ENCODE measurements at regions not wholly inside any gene's neighbourhood (a gene's known extent, or its start where the extent isn't known, plus 50 kb on each side); places are given as distances from the start of the nearest gene placed in this dataset.
A peak's percentile ranks its signal among the peaks of the same experiment; 100 is the strongest.
"Not testable (repeated sequence)": the region's sequence is repeated elsewhere in the genome, so short reads cannot be mapped to it uniquely, and the experiment has no call there.

- not testable (repeated sequence) for DNase-seq; H3K27me3 ChIP-seq (ENCODE audit: control insufficient read depth, insufficient read depth, low read length); ATAC-seq (ENCODE audit: low read depth in 2 of 2); H3K36me3 Mint-ChIP-seq; H3K9me3 Mint-ChIP-seq; H3K27me3 Mint-ChIP-seq; H3K4me3 Mint-ChIP-seq; H3K4me3 ChIP-seq (ENCODE audit: low read depth, low read length); H3K27ac ChIP-seq (ENCODE audit: insufficient read depth, low read length, poor library complexity, severe bottlenecking); H3K9me3 ChIP-seq (ENCODE audit: control insufficient read depth in 2 of 2, low read length in 2 of 2)
- peak overlapping the region; percentile 60 to 97 (median 68) for H3K27ac Mint-ChIP-seq
- H3K36me3 ChIP-seq (ENCODE audit: control insufficient read depth, insufficient read depth, low read length) = peaks cover 15% of the 10 kb centered on the region
- H3K4me1 Mint-ChIP-seq = peaks cover 45 to 80% (median 62%) of the 10 kb centered on the region in 4 donors
- H3K4me1 ChIP-seq (ENCODE audit: control insufficient read depth, insufficient read depth, low read length, poor library complexity, severe bottlenecking) = peaks cover 60% of the 10 kb centered on the region
Observed at GRCh38 chr14:89506891-89507452, 89.9 kb upstream of the FOXN3 start.

GRCh38 chr14:89504602-89505313 is 87.7 kb upstream of the FOXN3 start:
- no peaks in the 10 kb centered on the region for H3K27me3 ChIP-seq (ENCODE audit: control insufficient read depth, insufficient read depth, low read length)
- H3K27me3 Mint-ChIP-seq = no peaks in the 10 kb centered on the region
- peaks cover 40% of the 10 kb centered on the region for H3K4me1 ChIP-seq (ENCODE audit: control insufficient read depth, insufficient read depth, low read length, poor library complexity, severe bottlenecking)
- H3K9me3 ChIP-seq (ENCODE audit: control insufficient read depth in 2 of 2, low read length in 2 of 2) = no peaks in the 10 kb centered on the region
- H3K9me3 Mint-ChIP-seq = peaks cover 0 to 2% (median 0%) of the 10 kb centered on the region in 7 donors
- peaks cover 43 to 60% (median 49%) of the 10 kb centered on the region in 4 donors for H3K4me1 Mint-ChIP-seq
- peak overlapping the region; percentile 38 to 90 (median 48) for H3K27ac Mint-ChIP-seq
- peaks cover 26% of the 10 kb centered on the region for H3K36me3 ChIP-seq (ENCODE audit: control insufficient read depth, insufficient read depth, low read length)
- H3K4me3 Mint-ChIP-seq = peak overlapping the region in 3 of 4 donors; percentile 25 to 56 (median 34)
- peaks cover 9% of the 10 kb centered on the region for H3K36me3 Mint-ChIP-seq
- ATAC-seq (ENCODE audit: low read depth in 2 of 2) = peak; percentile 36 to 62
- no peak overlapping the region for H3K27ac ChIP-seq (ENCODE audit: insufficient read depth, low read length, poor library complexity, severe bottlenecking)
- DNase-seq = peak in 1 of 3 donors; percentile 52
- no peak overlapping the region for H3K4me3 ChIP-seq (ENCODE audit: low read depth, low read length)

- peaks cover 40 to 54% (median 47%) of the 10 kb centered on the region in 4 donors for H3K4me1 Mint-ChIP-seq
- Histone ChIP-seq H3K4me3 (ENCODE audit: low read depth, low read length) (no peak overlapping the region), H3K9me3 (ENCODE audit: control insufficient read depth in 2 of 2, low read length in 2 of 2) (no peaks in the 10 kb centered on the region), H3K36me3 (ENCODE audit: control insufficient read depth, insufficient read depth, low read length) (peaks cover 26% of the 10 kb centered on the region), H3K27me3 (ENCODE audit: control insufficient read depth, insufficient read depth, low read length) (no peaks in the 10 kb centered on the region), H3K27ac (ENCODE audit: insufficient read depth, low read length, poor library complexity, severe bottlenecking) (no peak overlapping the region), H3K4me1 (ENCODE audit: control insufficient read depth, insufficient read depth, low read length, poor library complexity, severe bottlenecking) (peaks cover 33% of the 10 kb centered on the region)
- H3K36me3 Mint-ChIP-seq = peaks cover 9% of the 10 kb centered on the region
- peak overlapping the region in 2 of 4 donors; percentile 4 to 26 for H3K4me3 Mint-ChIP-seq
- peaks cover 0 to 2% (median 0%) of the 10 kb centered on the region in 7 donors for H3K9me3 Mint-ChIP-seq
- no peaks in the 10 kb centered on the region for H3K27me3 Mint-ChIP-seq
- DNase-seq (no peak), ATAC-seq (ENCODE audit: low read depth in 2 of 2) (no peak)
- peak overlapping the region in 2 of 3 donors; percentile 48 to 60 for H3K27ac Mint-ChIP-seq
Observed at GRCh38 chr14:89504091-89504490, 87.1 kb upstream of the FOXN3 start.

- Mint-ChIP-seq H3K4me1 (peaks cover 37 to 52% (median 45%) of the 10 kb centered on the region in 4 donors), H3K36me3 (peaks cover 9% of the 10 kb centered on the region)
Observed at GRCh38 chr14:89503431-89503996, 86.5 kb upstream of the FOXN3 start.

DNA sequence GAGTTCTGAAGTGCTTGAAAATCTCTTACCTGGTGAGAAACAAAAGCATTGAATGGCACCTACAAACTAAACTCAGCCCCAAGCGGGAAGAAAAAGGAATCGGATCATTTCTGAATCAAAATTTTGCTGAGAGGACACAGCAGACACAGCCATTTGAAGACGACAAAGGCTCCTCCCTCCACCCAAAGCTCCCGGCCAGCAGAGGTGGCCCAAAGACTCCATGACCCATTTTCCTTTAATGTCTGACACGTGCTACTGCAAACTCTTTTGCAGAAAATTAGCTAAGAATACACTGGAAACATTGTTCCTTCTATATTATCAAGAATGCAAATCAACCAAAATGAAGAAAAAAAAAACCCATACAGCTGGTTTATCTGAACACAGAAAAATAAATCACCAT is 85.9 kb upstream of the FOXN3 start:
- Mint-ChIP-seq H3K27ac (no peak overlapping the region), H3K27me3 (no peaks in the 10 kb centered on the region), H3K36me3 (peaks cover 10% of the 10 kb centered on the region), H3K9me3 (no peaks in the 10 kb centered on the region), H3K4me1 (peaks cover 33 to 46% (median 41%) of the 10 kb centered on the region in 4 donors), H3K4me3 (no peak overlapping the region)
- peaks cover 26% of the 10 kb centered on the region for H3K36me3 ChIP-seq (ENCODE audit: control insufficient read depth, insufficient read depth, low read length)
- peaks cover 23% of the 10 kb centered on the region for H3K4me1 ChIP-seq (ENCODE audit: control insufficient read depth, insufficient read depth, low read length, poor library complexity, severe bottlenecking)
- no peaks in the 10 kb centered on the region for H3K9me3 ChIP-seq (ENCODE audit: control insufficient read depth in 2 of 2, low read length in 2 of 2)
- H3K27ac ChIP-seq (ENCODE audit: insufficient read depth, low read length, poor library complexity, severe bottlenecking) = peak overlapping the region; percentile 33
- ATAC-seq (ENCODE audit: low read depth in 2 of 2) = no peak
- no peak for DNase-seq
- no peak overlapping the region for H3K4me3 ChIP-seq (ENCODE audit: low read depth, low read length)
- H3K27me3 ChIP-seq (ENCODE audit: control insufficient read depth, insufficient read depth, low read length) = no peaks in the 10 kb centered on the region

More at GRCh38 chr14:89503431-89503996, 86.5 kb upstream of the FOXN3 start:
- Histone ChIP-seq H3K4me3 (ENCODE audit: low read depth, low read length) (no peak overlapping the region), H3K9me3 (ENCODE audit: control insufficient read depth in 2 of 2, low read length in 2 of 2) (no peaks in the 10 kb centered on the region), H3K27ac (ENCODE audit: insufficient read depth, low read length, poor library complexity, severe bottlenecking) (peak overlapping the region; percentile 8), H3K36me3 (ENCODE audit: control insufficient read depth, insufficient read depth, low read length) (peaks cover 26% of the 10 kb centered on the region), H3K27me3 (ENCODE audit: control insufficient read depth, insufficient read depth, low read length) (no peaks in the 10 kb centered on the region), H3K4me1 (ENCODE audit: control insufficient read depth, insufficient read depth, low read length, poor library complexity, severe bottlenecking) (peaks cover 29% of the 10 kb centered on the region)
- ATAC-seq (ENCODE audit: low read depth in 2 of 2) (no peak), DNase-seq (no peak)
- Mint-ChIP-seq H3K27ac (peak overlapping the region; percentile 10 to 60 (median 17)), H3K9me3 (no peaks in the 10 kb centered on the region), H3K4me3 (peak overlapping the region in 1 of 4 donors; percentile 26), H3K27me3 (no peaks in the 10 kb centered on the region)

- H3K36me3 Mint-ChIP-seq = peaks cover 21% of the 10 kb centered on the region
- H3K4me3 Mint-ChIP-seq = no peak overlapping the region
- H3K27ac ChIP-seq (ENCODE audit: insufficient read depth, low read length, poor library complexity, severe bottlenecking) = no peak overlapping the region
- H3K4me1 Mint-ChIP-seq = peaks cover 34 to 41% (median 38%) of the 10 kb centered on the region in 4 donors
- ATAC-seq (ENCODE audit: low read depth in 2 of 2) (no peak), DNase-seq (no peak)
- peaks cover 15% of the 10 kb centered on the region for H3K4me1 ChIP-seq (ENCODE audit: control insufficient read depth, insufficient read depth, low read length, poor library complexity, severe bottlenecking)
- no peaks in the 10 kb centered on the region for H3K27me3 Mint-ChIP-seq
- no peak overlapping the region for H3K27ac Mint-ChIP-seq
- no peaks in the 10 kb centered on the region for H3K27me3 ChIP-seq (ENCODE audit: control insufficient read depth, insufficient read depth, low read length)
- peaks cover 0 to 2% (median 0%) of the 10 kb centered on the region in 7 donors for H3K9me3 Mint-ChIP-seq
- H3K4me3 ChIP-seq (ENCODE audit: low read depth, low read length) = no peak overlapping the region
- peaks cover 26% of the 10 kb centered on the region for H3K36me3 ChIP-seq (ENCODE audit: control insufficient read depth, insufficient read depth, low read length)
- no peaks in the 10 kb centered on the region for H3K9me3 ChIP-seq (ENCODE audit: control insufficient read depth in 2 of 2, low read length in 2 of 2)
Observed at GRCh38 chr14:89501381-89501780, 84.3 kb upstream of the FOXN3 start.

DNA sequence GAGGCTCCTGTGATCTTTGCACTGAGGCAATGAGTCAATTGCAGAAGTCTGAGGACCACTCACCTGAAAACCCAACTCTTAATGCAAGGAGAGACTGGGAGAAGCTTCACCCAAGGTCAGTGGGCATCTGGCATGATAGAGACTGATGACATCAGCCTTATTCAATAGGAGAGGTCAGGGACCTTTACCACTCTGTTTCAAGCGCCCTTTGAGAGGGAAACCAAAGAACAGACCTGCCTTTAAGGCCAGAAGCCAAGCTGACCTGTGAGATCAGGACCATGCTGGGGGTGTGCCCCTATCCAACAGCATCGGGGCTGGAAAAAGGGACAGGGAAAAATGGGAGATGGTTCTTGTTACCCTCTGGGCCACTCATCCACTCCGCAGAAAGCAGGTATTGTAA is 83.3 kb upstream of the FOXN3 start:
- H3K36me3 ChIP-seq (ENCODE audit: control insufficient read depth, insufficient read depth, low read length) = peaks cover 26% of the 10 kb centered on the region
- H3K4me1 Mint-ChIP-seq = peaks cover 36 to 51% (median 41%) of the 10 kb centered on the region in 4 donors
- ATAC-seq (ENCODE audit: low read depth in 2 of 2) = no peak
- no peak for DNase-seq
- H3K4me3 ChIP-seq (ENCODE audit: low read depth, low read length) = no peak overlapping the region
- H3K4me1 ChIP-seq (ENCODE audit: control insufficient read depth, insufficient read depth, low read length, poor library complexity, severe bottlenecking) = peaks cover 15% of the 10 kb centered on the region
- no peak overlapping the region for H3K27ac Mint-ChIP-seq
- H3K27ac ChIP-seq (ENCODE audit: insufficient read depth, low read length, poor library complexity, severe bottlenecking) = no peak overlapping the region
- H3K4me3 Mint-ChIP-seq = no peak overlapping the region
- H3K27me3 Mint-ChIP-seq = no peaks in the 10 kb centered on the region
- H3K36me3 Mint-ChIP-seq = peaks cover 21% of the 10 kb centered on the region
- H3K9me3 Mint-ChIP-seq = peaks cover 0 to 2% (median 0%) of the 10 kb centered on the region in 7 donors
- H3K9me3 ChIP-seq (ENCODE audit: control insufficient read depth in 2 of 2, low read length in 2 of 2) = no peaks in the 10 kb centered on the region
- H3K27me3 ChIP-seq (ENCODE audit: control insufficient read depth, insufficient read depth, low read length) = no peaks in the 10 kb centered on the region
